Loucy (cell line): ENCODE measurements at regions not wholly inside any gene's neighbourhood (a gene's known extent, or its start where the extent isn't known, plus 50 kb on each side); places are given as distances from the start of the nearest gene placed in this dataset.

Source experiments
- H2AFZ ChIP-seq: fragments of 200-600 bp; sonication (generic); 2 replicates; pipeline ENCODE4 v1.6.0; 2016; ENCODE audit warnings: antibody characterized with exemption, mild to moderate bottlenecking, low read length, moderate library complexity
- H3F3A ChIP-seq: fragments of 200-600 bp; 2 replicates; pipeline ENCODE4 v1.6.0; 2016; ENCODE audit warnings: antibody characterized with exemption, low read depth, mild to moderate bottlenecking
- H3K27me3 ChIP-seq: fragments of 200-600 bp; sonication (generic); 2 replicates; pipeline ENCODE4 v1.6.1; 2014; ENCODE audit warnings: low read length, mild to moderate bottlenecking; ENCODE audit not compliant: insufficient read depth, poor library complexity, severe bottlenecking
- H3K36me3 ChIP-seq: fragments of 200-600 bp; sonication (generic); 2 replicates; pipeline ENCODE4 v1.6.1; 2016; ENCODE audit warnings: low read length; ENCODE audit not compliant: insufficient read depth
- H3K4me1 ChIP-seq: fragments of 200-600 bp; sonication (generic); 2 replicates; pipeline ENCODE4 v1.5.1; 2014; ENCODE audit warnings: low read length, mild to moderate bottlenecking; ENCODE audit not compliant: insufficient read depth, poor library complexity, severe bottlenecking
- H3K4me2 ChIP-seq: fragments of 200-600 bp; sonication (generic); 2 replicates; pipeline ENCODE4 v1.6.0; 2014; ENCODE audit warnings: antibody characterized with exemption, low read length, low read depth, mild to moderate bottlenecking; ENCODE audit not compliant: poor library complexity, severe bottlenecking
- H3K4me3 ChIP-seq: fragments of 200-600 bp; sonication (generic); 2 replicates; pipeline ENCODE4 v1.5.1; 2014; ENCODE audit warnings: low read length, mild to moderate bottlenecking, mixed read lengths; ENCODE audit not compliant: poor library complexity, severe bottlenecking
- H3K79me2 ChIP-seq: fragments of 200-600 bp; sonication (generic); 2 replicates; pipeline ENCODE4 v1.6.1; 2014; ENCODE audit warnings: low read length; ENCODE audit not compliant: insufficient read depth
- H3K9ac ChIP-seq: fragments of 200-600 bp; sonication (generic); 2 replicates; pipeline ENCODE4 v1.6.0; 2014; ENCODE audit warnings: mild to moderate bottlenecking, low read depth, low read length, moderate library complexity; ENCODE audit not compliant: poor library complexity, severe bottlenecking
- H3K9me2 ChIP-seq: fragments of 200-600 bp; sonication (generic); replicated peaks from 2 replicates; pipeline ENCODE4 v1.6.1; 2016; ENCODE audit warnings: low read depth, low read length, mixed read lengths
- H3K9me3 ChIP-seq: fragments of 200-600 bp; sonication (generic); 2 replicates; pipeline ENCODE4 v1.6.1; 2014; ENCODE audit warnings: mild to moderate bottlenecking, antibody characterized with exemption, low read length, low read depth; ENCODE audit not compliant: insufficient read depth
- H4K20me1 ChIP-seq: fragments of 200-600 bp; sonication (generic); 2 replicates; pipeline ENCODE4 v1.6.0; 2014; ENCODE audit warnings: antibody characterized with exemption, low read length, mild to moderate bottlenecking; ENCODE audit not compliant: insufficient read depth, poor library complexity, severe bottlenecking
- CTCF ChIP-seq: fragments of 200-600 bp; sonication (generic); conservative IDR thresholded peaks from 2 replicates; pipeline ENCODE4 v1.5.1; 2014; ENCODE audit warnings: mild to moderate bottlenecking, antibody characterized with exemption, low read length
- EZH2phosphoT487 ChIP-seq: fragments of 200-600 bp; IDR thresholded peaks from 2 replicates; pipeline ENCODE4 v1.6.1; 2018; ENCODE audit warnings: antibody characterized with exemption, mild to moderate bottlenecking, moderate library complexity, borderline replicate concordance

DNA sequence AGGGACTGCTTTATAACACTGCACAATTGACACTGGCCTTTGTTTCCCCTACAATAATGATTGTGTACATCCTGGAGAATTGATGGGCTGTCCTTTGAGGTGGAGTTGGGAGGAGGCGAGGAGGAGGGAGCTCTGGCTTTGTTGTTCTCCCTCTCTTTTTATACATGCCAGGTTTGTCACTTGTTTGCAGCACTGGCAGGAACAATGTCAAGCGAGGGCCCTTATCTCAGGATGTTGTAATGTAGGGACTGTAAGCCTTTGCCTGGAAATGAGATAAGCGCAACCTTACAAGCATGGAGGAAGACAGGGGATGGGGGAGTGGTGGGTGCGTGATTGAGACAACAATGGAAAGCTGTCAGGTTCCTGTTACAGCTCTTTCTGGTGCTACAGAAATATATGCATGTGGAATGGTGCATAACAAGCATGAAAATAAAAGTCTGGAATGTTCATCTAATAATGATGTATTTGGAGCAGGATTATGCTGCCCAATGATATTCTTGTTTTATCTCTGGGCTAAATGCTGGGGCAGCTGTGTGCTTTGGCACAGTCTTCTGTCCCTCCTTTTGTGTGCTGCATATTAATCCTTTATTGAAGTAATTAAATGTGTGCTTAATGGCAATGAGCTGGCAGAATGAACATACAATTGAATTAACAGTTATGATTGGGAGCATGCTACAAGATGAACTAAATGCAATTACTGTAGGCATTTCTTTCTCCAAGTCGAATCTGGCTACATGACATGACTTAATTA is 294.4 kb downstream of the GPAT3 start:
- no peaks in the 10 kb centered on the region for H3F3A ChIP-seq
- no peaks in the 10 kb centered on the region for H3K79me2 ChIP-seq
- H3K36me3 ChIP-seq = no peaks in the 10 kb centered on the region
- H3K9me2 ChIP-seq = no peaks in the 10 kb centered on the region
- H4K20me1 ChIP-seq = no peaks in the 10 kb centered on the region
- H3K4me3 ChIP-seq = no peak overlapping the region
- no peaks in the 10 kb centered on the region for H3K4me1 ChIP-seq
- no peak overlapping the region for H3K4me2 ChIP-seq
- H3K9me3 ChIP-seq = no peaks in the 10 kb centered on the region
- no peaks in the 10 kb centered on the region for H3K27me3 ChIP-seq
- TF ChIP-seq CTCF = no peak
- TF ChIP-seq EZH2phosphoT487 = no peak
- H2AFZ ChIP-seq = no peak overlapping the region
- no peak overlapping the region for H3K9ac ChIP-seq

GRCh38 chr4:83828601-83829000 is 292.7 kb downstream of the GPAT3 start:
- H2AFZ ChIP-seq = no peak overlapping the region
- H3K9ac ChIP-seq = no peak overlapping the region
- H3K9me2 ChIP-seq = no peaks in the 10 kb centered on the region
- H3K4me1 ChIP-seq = no peaks in the 10 kb centered on the region
- no peak overlapping the region for H3K4me3 ChIP-seq
- H3F3A ChIP-seq = no peaks in the 10 kb centered on the region
- no peaks in the 10 kb centered on the region for H3K79me2 ChIP-seq
- TF ChIP-seq CTCF = no peak
- no peak for TF ChIP-seq EZH2phosphoT487
- H4K20me1 ChIP-seq = no peaks in the 10 kb centered on the region
- no peaks in the 10 kb centered on the region for H3K9me3 ChIP-seq
- H3K4me2 ChIP-seq = no peak overlapping the region
- no peaks in the 10 kb centered on the region for H3K36me3 ChIP-seq
- H3K27me3 ChIP-seq = no peaks in the 10 kb centered on the region

GRCh38 chr4:83821493-83821892 is 285.6 kb downstream of the GPAT3 start:
- TF ChIP-seq CTCF (no peak), EZH2phosphoT487 (no peak)
- Histone ChIP-seq H3K9me2 (no peaks in the 10 kb centered on the region), H3K4me1 (no peaks in the 10 kb centered on the region), H3F3A (no peaks in the 10 kb centered on the region), H3K79me2 (no peaks in the 10 kb centered on the region), H3K4me2 (no peak overlapping the region), H3K9me3 (no peaks in the 10 kb centered on the region), H2AFZ (no peak overlapping the region), H4K20me1 (no peaks in the 10 kb centered on the region), H3K4me3 (no peak overlapping the region), H3K27me3 (no peaks in the 10 kb centered on the region), H3K36me3 (no peaks in the 10 kb centered on the region), H3K9ac (no peak overlapping the region)
